ENCODE measurements at regions not wholly inside any gene's neighbourhood (a gene's known extent, or its start where the extent isn't known, plus 50 kb on each side); places are given as distances from the start of the nearest gene placed in this dataset.

DNA sequence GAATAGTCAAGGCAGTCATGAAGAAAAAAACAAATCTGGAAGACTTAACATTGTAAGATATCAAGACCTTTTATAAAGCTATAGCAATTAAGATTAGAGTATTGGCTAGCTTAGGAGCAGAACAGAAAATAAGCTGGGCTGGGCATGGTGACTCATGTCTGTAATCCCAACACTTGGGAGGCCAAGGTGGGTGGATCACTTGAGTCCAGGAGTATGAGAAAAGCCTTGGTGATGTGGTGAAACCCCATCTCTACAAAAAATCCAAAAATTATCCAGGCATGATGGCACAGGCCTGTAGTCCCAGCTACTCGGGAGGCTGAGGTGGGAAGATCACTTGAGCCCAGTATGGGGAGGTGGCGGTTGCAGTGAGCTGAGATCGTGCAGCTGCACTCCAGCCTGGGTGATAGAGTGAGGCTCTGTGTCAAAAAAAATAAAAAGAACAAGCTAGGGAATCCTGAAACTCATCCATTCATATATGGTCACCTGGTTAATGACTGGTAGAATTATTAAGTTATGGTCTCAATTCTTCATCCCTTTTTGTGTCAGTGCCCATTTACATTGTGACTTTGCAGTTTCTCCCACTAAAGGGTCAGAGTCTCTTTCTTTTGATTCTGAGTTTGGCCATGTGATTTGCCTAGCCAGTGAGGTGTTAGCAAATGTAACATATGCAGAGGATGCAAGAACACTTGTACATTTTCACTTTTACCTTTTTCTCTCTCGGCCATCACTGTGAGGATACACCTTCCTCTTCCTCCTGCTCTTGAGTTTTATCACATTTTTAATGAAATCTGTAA lies 144.6 kb upstream of the SGCD start:
- TF ChIP-seq CTCF (IDR thresholded peaks at IDR 0.05) (no peak), POLR2A (IDR thresholded peaks at IDR 0.05) (no peak)
